ENCODE measurements at regions not wholly inside any gene's neighbourhood (a gene's known extent, or its start where the extent isn't known, plus 50 kb on each side); places are given as distances from the start of the nearest gene placed in this dataset.

DNA sequence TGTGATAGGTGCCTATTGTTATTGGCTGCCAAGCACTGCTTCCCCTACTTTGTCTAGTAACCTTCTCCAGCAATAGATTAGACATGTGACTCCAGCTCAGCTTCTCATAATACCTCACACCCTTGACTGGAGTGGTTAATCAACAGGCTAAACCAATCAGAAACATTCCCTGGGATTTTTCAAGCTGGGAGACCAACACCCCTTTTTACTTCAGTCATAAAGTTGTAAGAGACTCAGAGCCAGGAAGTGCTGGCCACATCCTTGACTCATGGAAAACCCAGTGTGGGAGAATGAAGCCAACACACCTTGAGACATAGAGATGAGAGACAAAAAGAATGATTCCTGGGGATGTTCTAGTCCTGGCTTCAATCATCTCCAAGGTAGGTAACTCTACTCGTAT, 62.6 kb upstream of the HECTD2 start:
- peaks cover 0 to under 1% (median 0%) of the 10 kb centered on the region in 8 donors for H3K9me3 Mint-ChIP-seq
- intact Hi-C loops (cut with micrococcal nuclease): no loop called here
- no peak overlapping the region for H3K4me3 Mint-ChIP-seq
- CTCF ChIA-PET (ENCODE audit: partially characterized antibody): no interaction called here
- no peaks in the 10 kb centered on the region for H3K9me3 ChIP-seq (ENCODE audit: control insufficient read depth in 1 of 2, low read length in 2 of 2)
- no peaks in the 10 kb centered on the region for H3K36me3 ChIP-seq (ENCODE audit: insufficient read depth, low read length)
- no peak overlapping the region for H3K27ac Mint-ChIP-seq
- no peaks in the 10 kb centered on the region for H3K4me1 Mint-ChIP-seq
- H3K36me3 Mint-ChIP-seq: no peaks in the 10 kb centered on the region
- no peaks in the 10 kb centered on the region for H3K27me3 ChIP-seq (ENCODE audit: insufficient read depth, low read length)
- no peaks in the 10 kb centered on the region for H3K27me3 Mint-ChIP-seq
- H3K4me3 ChIP-seq (ENCODE audit: low read length in 2 of 2): no peak overlapping the region
- POLR2A ChIA-PET (ENCODE audit: partially characterized antibody): no interaction called here
- no peak overlapping the region for H3K27ac ChIP-seq (ENCODE audit: low read depth, low read length)
- no peaks in the 10 kb centered on the region for H3K4me1 ChIP-seq (ENCODE audit: insufficient read depth, low read length)
- DNase-seq: no peak

GRCh38 chr10:91349381-91349780, 60.8 kb upstream of the HECTD2 start:
- ChIA-PET CTCF (ENCODE audit: partially characterized antibody) (no interaction called here), POLR2A (ENCODE audit: partially characterized antibody) (no interaction called here)
- Histone ChIP-seq H3K27ac (ENCODE audit: low read depth, low read length) (no peak overlapping the region), H3K27me3 (ENCODE audit: insufficient read depth, low read length) (no peaks in the 10 kb centered on the region), H3K4me1 (ENCODE audit: insufficient read depth, low read length) (no peaks in the 10 kb centered on the region), H3K36me3 (ENCODE audit: insufficient read depth, low read length) (no peaks in the 10 kb centered on the region), H3K9me3 (ENCODE audit: control insufficient read depth in 1 of 2, low read length in 2 of 2) (no peaks in the 10 kb centered on the region), H3K4me3 (ENCODE audit: low read length in 2 of 2) (no peak overlapping the region)
- H3K27ac Mint-ChIP-seq: no peak overlapping the region
- H3K4me3 Mint-ChIP-seq: no peak overlapping the region
- H3K27me3 Mint-ChIP-seq: no peaks in the 10 kb centered on the region
- no peaks in the 10 kb centered on the region for H3K4me1 Mint-ChIP-seq
- no peak for DNase-seq
- intact Hi-C loops (cut with micrococcal nuclease): no loop called here
- H3K36me3 Mint-ChIP-seq: no peaks in the 10 kb centered on the region
- H3K9me3 Mint-ChIP-seq: no peaks in the 10 kb centered on the region

DNA sequence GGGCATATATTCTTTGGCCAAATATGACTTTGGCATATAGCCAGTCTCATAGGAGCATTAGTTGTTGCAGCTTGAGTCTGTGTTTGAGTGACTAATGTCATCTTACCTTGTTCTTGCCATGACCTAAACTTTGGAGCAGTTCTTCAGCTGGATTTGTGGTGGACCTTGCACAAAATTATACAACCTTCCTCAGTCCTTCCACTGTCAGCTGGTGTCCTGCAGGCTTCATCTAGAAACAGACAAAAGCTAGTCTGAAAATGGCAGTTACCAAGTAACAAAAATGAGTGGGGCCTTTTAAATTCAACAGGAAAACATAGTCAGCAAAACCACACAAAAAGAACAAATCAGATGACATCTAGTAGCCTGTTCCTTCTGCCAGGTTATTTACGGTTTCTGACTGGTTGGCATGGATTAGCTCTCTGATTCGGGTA, 59.5 kb upstream of the HECTD2 start:
- Histone ChIP-seq H3K27me3 (ENCODE audit: insufficient read depth, low read length) (no peaks in the 10 kb centered on the region), H3K4me3 (ENCODE audit: low read length in 2 of 2) (no peak overlapping the region), H3K27ac (ENCODE audit: low read depth, low read length) (no peak overlapping the region), H3K36me3 (ENCODE audit: insufficient read depth, low read length) (no peaks in the 10 kb centered on the region), H3K9me3 (ENCODE audit: control insufficient read depth in 1 of 2, low read length in 2 of 2) (no peaks in the 10 kb centered on the region), H3K4me1 (ENCODE audit: insufficient read depth, low read length) (no peaks in the 10 kb centered on the region)
- no peak overlapping the region for H3K27ac Mint-ChIP-seq
- POLR2A ChIA-PET (ENCODE audit: partially characterized antibody): no interaction called here
- no peak for DNase-seq
- no peak overlapping the region for H3K4me3 Mint-ChIP-seq
- H3K36me3 Mint-ChIP-seq: no peaks in the 10 kb centered on the region
- H3K9me3 Mint-ChIP-seq: no peaks in the 10 kb centered on the region
- intact Hi-C loops (cut with micrococcal nuclease): no loop called here
- CTCF ChIA-PET (ENCODE audit: partially characterized antibody): interaction anchor here (0.6 kb wide), 1 partner anchor 40 kb away, joined by 4 read pairs; no protein-coding TSS in a partner anchor
- peaks cover under 1% of the 10 kb centered on the region in 2 donors for H3K27me3 Mint-ChIP-seq
- no peaks in the 10 kb centered on the region for H3K4me1 Mint-ChIP-seq

DNA sequence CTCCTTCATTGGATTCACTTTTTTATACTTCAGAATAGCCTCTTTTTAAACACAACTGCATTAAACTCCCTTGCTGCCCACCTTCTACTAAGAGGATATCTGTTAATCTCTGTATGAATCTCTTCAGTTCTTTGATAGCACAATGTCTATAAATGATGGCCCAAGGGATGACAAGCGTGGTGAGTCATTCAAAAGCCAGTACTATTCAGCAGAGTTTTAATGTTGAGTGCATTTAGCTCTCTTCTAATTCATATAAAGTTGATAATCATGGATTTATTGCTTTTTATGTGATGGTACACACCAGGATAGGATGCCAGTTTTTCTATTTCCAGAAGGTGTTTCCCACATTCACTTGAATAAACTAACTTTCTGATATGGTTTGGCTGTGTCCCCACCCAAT, 57.4 kb upstream of the HECTD2 start:
- Histone ChIP-seq H3K4me1 (ENCODE audit: insufficient read depth, low read length) (no peaks in the 10 kb centered on the region), H3K36me3 (ENCODE audit: insufficient read depth, low read length) (no peaks in the 10 kb centered on the region), H3K27ac (ENCODE audit: low read depth, low read length) (no peak overlapping the region), H3K9me3 (ENCODE audit: control insufficient read depth in 1 of 2, low read length in 2 of 2) (no peaks in the 10 kb centered on the region), H3K27me3 (ENCODE audit: insufficient read depth, low read length) (no peaks in the 10 kb centered on the region), H3K4me3 (ENCODE audit: low read length in 2 of 2) (no peak overlapping the region)
- H3K36me3 Mint-ChIP-seq: no peaks in the 10 kb centered on the region
- H3K9me3 Mint-ChIP-seq: peaks cover 0 to 2% (median 0%) of the 10 kb centered on the region in 8 donors
- ChIA-PET CTCF (ENCODE audit: partially characterized antibody) (interaction anchor here (1.6 kb wide), 1 partner anchor 54 kb away, joined by 5 read pairs; no protein-coding TSS in a partner anchor), POLR2A (ENCODE audit: partially characterized antibody) (no interaction called here)
- H3K27me3 Mint-ChIP-seq: peaks cover 10 to 11% of the 10 kb centered on the region in 2 donors
- intact Hi-C loops (cut with micrococcal nuclease): no loop called here
- no peaks in the 10 kb centered on the region for H3K4me1 Mint-ChIP-seq
- no peak overlapping the region for H3K4me3 Mint-ChIP-seq
- H3K27ac Mint-ChIP-seq: no peak overlapping the region
- no peak for DNase-seq

DNA sequence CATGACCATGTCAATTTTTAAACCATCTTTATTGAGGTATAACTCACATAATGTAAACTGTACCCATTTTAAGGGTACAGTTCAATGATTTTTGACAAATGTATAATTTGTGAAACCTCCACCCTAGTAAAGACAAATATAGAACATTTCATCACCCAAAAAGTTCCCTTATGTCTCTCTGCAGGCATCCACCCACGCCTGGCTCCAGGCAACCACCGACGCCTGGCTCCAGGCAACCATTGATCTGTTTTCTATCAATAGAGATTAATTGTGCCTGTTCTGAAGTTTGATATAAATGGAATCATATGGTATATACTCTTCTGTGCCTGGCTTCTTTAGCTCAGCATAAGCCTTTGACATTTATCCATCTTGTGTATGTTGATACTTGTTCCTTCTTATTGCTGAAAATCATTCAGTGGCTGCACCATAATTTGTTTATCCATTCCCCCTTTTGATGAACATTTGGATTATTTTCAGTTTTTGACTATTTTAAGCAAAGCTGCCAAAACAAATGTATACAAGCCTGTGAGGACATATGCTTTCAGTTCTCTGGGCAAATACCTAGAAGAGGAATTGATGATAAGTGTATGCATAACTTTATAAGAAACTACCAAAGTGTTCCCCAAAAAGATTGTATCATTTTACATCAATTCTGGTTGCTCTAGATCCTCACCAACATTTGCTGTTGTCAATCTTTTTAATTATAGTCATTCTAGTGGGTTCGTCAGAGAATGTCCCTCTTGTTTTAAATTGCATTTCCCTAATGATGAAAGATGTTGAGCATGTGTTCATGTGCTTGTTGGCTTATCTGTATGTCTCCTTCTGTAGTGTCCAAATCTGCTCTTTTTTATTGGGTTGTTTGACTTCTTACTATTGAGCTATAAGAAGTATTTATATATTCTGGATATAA, 55.7 kb upstream of the HECTD2 start:
- H3K4me1 ChIP-seq (ENCODE audit: insufficient read depth, low read length): no peaks in the 10 kb centered on the region
- no peaks in the 10 kb centered on the region for H3K9me3 ChIP-seq (ENCODE audit: control insufficient read depth in 1 of 2, low read length in 2 of 2)
- Mint-ChIP-seq H3K27me3 (peaks cover 14% of the 10 kb centered on the region in 2 donors), H3K4me1 (peaks cover 0 to under 1% (median 0%) of the 10 kb centered on the region in 4 donors), H3K27ac (no peak overlapping the region), H3K9me3 (peaks cover 0 to 2% (median 0%) of the 10 kb centered on the region in 8 donors), H3K4me3 (no peak overlapping the region), H3K36me3 (no peaks in the 10 kb centered on the region)
- no peaks in the 10 kb centered on the region for H3K36me3 ChIP-seq (ENCODE audit: insufficient read depth, low read length)
- H3K4me3 ChIP-seq (ENCODE audit: low read length in 2 of 2): no peak overlapping the region
- ChIA-PET CTCF (ENCODE audit: partially characterized antibody) (no interaction called here), POLR2A (ENCODE audit: partially characterized antibody) (no interaction called here)
- no peak overlapping the region for H3K27ac ChIP-seq (ENCODE audit: low read depth, low read length)
- H3K27me3 ChIP-seq (ENCODE audit: insufficient read depth, low read length): no peaks in the 10 kb centered on the region
- intact Hi-C loops (cut with micrococcal nuclease): no loop called here
- no peak for DNase-seq

DNA sequence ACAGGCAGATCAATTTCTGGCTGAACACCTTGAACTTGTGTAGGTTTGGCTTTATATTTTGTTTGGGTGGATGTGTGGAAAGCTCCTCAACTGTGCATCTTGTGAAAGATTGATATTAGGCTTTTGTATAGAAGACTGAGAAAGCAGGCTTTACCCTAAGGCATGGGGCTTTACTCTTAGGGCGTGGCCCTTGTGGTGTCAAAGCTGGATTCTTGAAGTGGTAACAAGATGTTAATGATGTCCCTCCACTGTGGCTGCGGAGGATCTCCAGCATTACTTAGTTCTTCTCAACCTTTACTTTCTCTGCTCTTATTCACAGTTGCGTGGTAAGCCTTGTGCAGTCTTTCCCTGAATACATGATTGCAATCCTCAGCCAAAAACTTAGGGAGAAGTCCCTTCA, 54.1 kb upstream of the HECTD2 start:
- H3K9me3 ChIP-seq (ENCODE audit: control insufficient read depth in 1 of 2, low read length in 2 of 2): no peaks in the 10 kb centered on the region
- intact Hi-C loops (cut with micrococcal nuclease): no loop called here
- H3K27me3 ChIP-seq (ENCODE audit: insufficient read depth, low read length): no peaks in the 10 kb centered on the region
- H3K27ac ChIP-seq (ENCODE audit: low read depth, low read length): no peak overlapping the region
- no peaks in the 10 kb centered on the region for H3K4me1 ChIP-seq (ENCODE audit: insufficient read depth, low read length)
- ChIA-PET POLR2A (ENCODE audit: partially characterized antibody) (no interaction called here), CTCF (ENCODE audit: partially characterized antibody) (no interaction called here)
- Mint-ChIP-seq H3K9me3 (peaks cover 0 to 2% (median 0%) of the 10 kb centered on the region in 8 donors), H3K27me3 (peaks cover 15 to 18% of the 10 kb centered on the region in 2 donors), H3K4me3 (no peak overlapping the region), H3K4me1 (peaks cover 0 to 1% (median 0%) of the 10 kb centered on the region in 4 donors), H3K27ac (no peak overlapping the region), H3K36me3 (no peaks in the 10 kb centered on the region)
- no peak for DNase-seq
- H3K36me3 ChIP-seq (ENCODE audit: insufficient read depth, low read length): no peaks in the 10 kb centered on the region
- no peak overlapping the region for H3K4me3 ChIP-seq (ENCODE audit: low read length in 2 of 2)

DNA sequence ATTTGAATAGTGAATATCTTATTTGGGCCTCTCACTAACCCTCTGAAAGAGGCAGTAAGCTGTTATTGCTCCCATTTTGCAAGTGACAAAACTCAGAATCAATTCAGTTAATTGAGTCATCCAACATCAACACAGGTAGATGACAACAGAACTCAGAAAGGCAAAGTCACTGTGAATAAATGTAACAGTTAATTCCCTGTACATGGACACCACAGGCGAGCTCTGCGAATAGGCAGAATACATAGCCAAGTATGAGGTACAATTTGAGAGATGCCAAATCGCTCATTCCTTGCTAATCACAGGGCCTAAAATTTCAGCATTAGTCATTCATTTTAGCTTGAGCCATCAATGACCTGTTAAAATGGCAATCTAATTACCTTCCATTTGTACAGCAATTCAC, 52.6 kb upstream of the HECTD2 start:
- H3K27me3 ChIP-seq (ENCODE audit: insufficient read depth, low read length): no peaks in the 10 kb centered on the region
- no peaks in the 10 kb centered on the region for H3K4me1 ChIP-seq (ENCODE audit: insufficient read depth, low read length)
- H3K4me3 Mint-ChIP-seq: no peak overlapping the region
- no peak overlapping the region for H3K4me3 ChIP-seq (ENCODE audit: low read length in 2 of 2)
- H3K4me1 Mint-ChIP-seq: peaks cover 0 to 1% (median 0%) of the 10 kb centered on the region in 4 donors
- no peak overlapping the region for H3K27ac Mint-ChIP-seq
- H3K9me3 ChIP-seq (ENCODE audit: control insufficient read depth in 1 of 2, low read length in 2 of 2): no peaks in the 10 kb centered on the region
- intact Hi-C loops (cut with micrococcal nuclease): no loop called here
- no peak overlapping the region for H3K27ac ChIP-seq (ENCODE audit: low read depth, low read length)
- no peaks in the 10 kb centered on the region for H3K36me3 ChIP-seq (ENCODE audit: insufficient read depth, low read length)
- ChIA-PET POLR2A (ENCODE audit: partially characterized antibody) (no interaction called here), CTCF (ENCODE audit: partially characterized antibody) (no interaction called here)
- no peak for DNase-seq
- H3K36me3 Mint-ChIP-seq: no peaks in the 10 kb centered on the region
- H3K9me3 Mint-ChIP-seq: peaks cover 0 to 5% (median 2%) of the 10 kb centered on the region in 8 donors
- H3K27me3 Mint-ChIP-seq: peaks cover 21 to 30% of the 10 kb centered on the region in 2 donors

All from CD4-positive, alpha-beta memory T cell (primary cell).